AG04450 (cell line): ENCODE measurements at regions not wholly inside any gene's neighbourhood (a gene's known extent, or its start where the extent isn't known, plus 50 kb on each side); places are given as distances from the start of the nearest gene placed in this dataset.
A peak's percentile ranks its signal among the peaks of the same experiment; 100 is the strongest.

Experiments
- CTCF ChIA-PET: fragments of 300-600, 350-600 bp; formaldehyde crosslinking; extraction: SDS; loops from one replicate; lab custom pipeline; 2022; ENCODE audit warnings: antibody characterized with exemption, inconsistent platforms; lab: Charles Lee
- POLR2A ChIA-PET: fragments of 350-600 bp; formaldehyde crosslinking; extraction: SDS; loops from one replicate; lab custom pipeline; 2021; ENCODE audit warnings: antibody characterized with exemption, inconsistent platforms; lab: Yijun Ruan, JAX
- DNase-seq: peaks from one replicate; pipeline ENCODE4 v3.0.0-alpha.2; 2011; ENCODE audit warnings: low read depth, low spot score
- H3K27ac ChIP-seq: one replicate; pipeline ENCODE4 v1.5.1; 2012; ENCODE audit warnings: low read depth, low read length, control low read depth
- H3K27me3 ChIP-seq: one replicate; pipeline ENCODE4 v1.6.0; 2012; ENCODE audit warnings: low read length; ENCODE audit not compliant: control insufficient read depth, insufficient read depth
- H3K4me3 ChIP-seq: 2 replicates; pipeline ENCODE4 v1.5.1; 2011; ENCODE audit warnings: mild to moderate bottlenecking, low read depth, low read length, control low read depth
- H3K9me3 ChIP-seq: 2 replicates; pipeline ENCODE4 v1.5.1; 2012; ENCODE audit warnings: low read length; ENCODE audit not compliant: control insufficient read depth, insufficient read depth
- CTCF ChIP-seq: IDR thresholded peaks from 2 replicates; pipeline ENCODE4 v1.5.1; 2011; ENCODE audit warnings: low read depth, low read length, control low read depth, inconsistent platforms

DNA sequence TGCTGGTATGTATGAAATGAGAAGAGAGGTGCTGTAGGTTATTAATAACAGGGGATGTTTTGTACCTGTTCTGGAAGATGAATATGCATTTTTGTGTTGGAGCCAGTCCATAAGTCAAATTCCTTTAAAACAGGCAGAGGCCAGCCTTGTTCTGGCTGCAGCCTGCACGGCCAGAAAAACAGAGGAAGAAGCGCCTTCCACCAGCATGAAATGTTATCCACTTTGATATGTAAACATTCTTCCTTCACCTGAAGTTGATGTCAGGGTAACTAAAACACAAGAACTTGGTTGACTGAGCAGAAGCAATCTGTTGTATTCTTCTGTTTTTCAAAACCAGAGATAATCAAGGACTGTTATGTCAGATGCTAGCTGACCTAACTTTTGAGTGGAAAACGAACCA lies 237.9 kb upstream of the PLEKHG7 start:
- DNase-seq = no peak
- H3K27me3 ChIP-seq = no peaks in the 10 kb centered on the region
- CTCF ChIA-PET = no interaction called here
- TF ChIP-seq CTCF = no peak
- H3K4me3 ChIP-seq = no peak overlapping the region
- no peak overlapping the region for H3K27ac ChIP-seq
- no peaks in the 10 kb centered on the region for H3K9me3 ChIP-seq
- POLR2A ChIA-PET = no interaction called here

DNA sequence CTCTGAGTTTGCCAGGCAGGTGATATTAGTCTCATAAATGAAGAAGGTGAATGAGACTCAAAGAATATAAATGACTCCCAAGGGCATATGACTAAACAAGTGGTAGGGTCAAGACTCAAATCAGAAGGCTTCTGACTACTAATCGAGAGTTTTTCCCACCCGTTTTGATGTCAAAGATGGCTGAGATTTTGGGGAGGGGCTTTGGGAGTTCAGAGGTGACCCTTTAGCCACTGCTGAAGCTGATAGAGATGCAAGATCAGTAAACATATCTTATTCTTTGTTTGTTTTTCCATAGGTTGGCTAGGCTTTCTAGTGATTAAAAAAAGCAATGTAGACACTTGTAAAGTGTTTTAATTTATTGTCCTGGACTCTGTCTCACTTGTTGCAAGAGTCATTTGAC lies 239.6 kb upstream of the PLEKHG7 start:
- POLR2A ChIA-PET = no interaction called here
- no peak overlapping the region for H3K27ac ChIP-seq
- no peaks in the 10 kb centered on the region for H3K27me3 ChIP-seq
- CTCF ChIA-PET = no interaction called here
- H3K9me3 ChIP-seq = no peaks in the 10 kb centered on the region
- DNase-seq = no peak
- H3K4me3 ChIP-seq = no peak overlapping the region
- no peak for TF ChIP-seq CTCF

DNA sequence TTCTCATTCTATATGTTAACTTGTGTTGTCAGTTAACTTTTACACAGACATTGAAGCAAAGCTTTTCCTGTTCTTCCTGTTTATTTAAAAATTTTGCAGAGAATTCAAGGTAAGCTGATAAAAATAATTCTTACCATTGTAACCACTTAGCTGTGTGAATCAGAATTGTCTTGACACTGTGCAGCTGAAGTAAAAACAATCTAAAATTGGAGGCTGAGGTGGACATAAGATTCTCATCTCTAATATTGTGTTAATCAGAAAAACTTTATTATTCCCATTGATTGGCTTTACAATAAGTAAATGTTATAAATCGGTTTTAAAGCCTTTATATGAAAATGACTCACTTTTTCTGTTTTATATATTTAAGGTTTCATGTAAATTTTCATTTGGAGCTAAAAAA lies 240.3 kb upstream of the PLEKHG7 start:
- Histone ChIP-seq H3K27me3 (no peaks in the 10 kb centered on the region), H3K27ac (no peak overlapping the region), H3K4me3 (no peak overlapping the region), H3K9me3 (no peaks in the 10 kb centered on the region)
- CTCF ChIA-PET = no interaction called here
- POLR2A ChIA-PET = no interaction called here
- TF ChIP-seq CTCF = no peak
- DNase-seq = no peak

GRCh38 chr12:92462049-92462448 lies 240.7 kb upstream of the PLEKHG7 start:
- TF ChIP-seq CTCF = no peak
- Histone ChIP-seq H3K9me3 (no peaks in the 10 kb centered on the region), H3K4me3 (no peak overlapping the region), H3K27ac (no peak overlapping the region), H3K27me3 (no peaks in the 10 kb centered on the region)
- CTCF ChIA-PET = no interaction called here
- POLR2A ChIA-PET = no interaction called here
- DNase-seq = no peak

DNA sequence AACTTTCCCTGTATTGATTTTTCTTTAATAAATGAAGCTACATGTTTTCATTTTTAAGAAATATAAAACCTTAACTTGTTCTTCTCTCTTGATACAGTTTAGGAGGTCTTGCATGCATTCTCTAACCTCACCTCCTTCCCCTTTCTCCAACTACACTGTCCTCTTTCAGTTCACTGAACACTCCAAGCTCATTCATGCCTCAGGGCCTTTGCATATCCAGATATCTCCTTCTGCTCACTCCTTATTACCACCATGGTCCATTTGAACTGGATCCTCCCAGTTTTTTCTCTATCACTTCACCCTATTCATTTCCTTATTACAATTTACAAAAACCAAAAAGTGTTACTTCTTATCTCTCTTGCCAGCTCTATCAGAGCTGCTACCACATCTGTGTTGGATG lies 242.9 kb upstream of the PLEKHG7 start:
- 0 out of 2 replicates have a peak, but pooled peaks have one; percentile 1 for TF ChIP-seq CTCF
- Histone ChIP-seq H3K27me3 (no peaks in the 10 kb centered on the region), H3K9me3 (no peaks in the 10 kb centered on the region), H3K27ac (no peak overlapping the region), H3K4me3 (no peak overlapping the region)
- ChIA-PET CTCF (no interaction called here), POLR2A (no interaction called here)
- DNase-seq = no peak
